ENCODE measurements at regions not wholly inside any gene's neighbourhood (a gene's known extent, or its start where the extent isn't known, plus 50 kb on each side); places are given as distances from the start of the nearest gene placed in this dataset.

DNA sequence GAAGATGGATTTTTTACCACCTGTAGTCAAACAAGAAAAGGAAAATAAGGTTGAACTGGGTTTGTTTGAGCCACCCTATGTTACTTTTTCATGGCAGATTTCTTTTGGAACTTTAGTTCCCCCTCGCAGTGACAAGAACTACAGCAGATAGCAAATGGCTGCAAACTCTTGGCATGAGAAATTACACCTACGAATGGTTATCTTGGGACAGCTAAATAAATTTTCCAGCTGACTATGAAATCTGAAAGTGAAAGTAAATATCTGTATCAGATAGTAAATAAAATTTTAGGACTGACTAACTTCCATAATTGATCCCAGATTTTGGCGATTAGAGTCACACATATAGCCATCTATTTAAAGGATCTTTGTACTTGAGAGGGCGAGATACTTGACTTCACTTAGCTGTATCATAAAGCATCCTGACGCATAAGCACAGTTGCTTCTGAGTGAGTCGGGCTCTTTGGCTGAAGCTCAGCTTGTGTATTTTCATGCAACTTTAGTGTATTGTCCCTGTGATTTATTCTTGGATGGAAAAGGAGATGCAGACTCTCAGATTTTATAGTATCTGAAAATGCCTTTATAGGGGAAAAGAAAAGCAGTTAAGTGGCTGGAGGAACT is 125.3 kb upstream of the B3GAT2 start:
- no peak for TF ChIP-seq CTCF (IDR thresholded peaks at IDR 0.05)

DNA sequence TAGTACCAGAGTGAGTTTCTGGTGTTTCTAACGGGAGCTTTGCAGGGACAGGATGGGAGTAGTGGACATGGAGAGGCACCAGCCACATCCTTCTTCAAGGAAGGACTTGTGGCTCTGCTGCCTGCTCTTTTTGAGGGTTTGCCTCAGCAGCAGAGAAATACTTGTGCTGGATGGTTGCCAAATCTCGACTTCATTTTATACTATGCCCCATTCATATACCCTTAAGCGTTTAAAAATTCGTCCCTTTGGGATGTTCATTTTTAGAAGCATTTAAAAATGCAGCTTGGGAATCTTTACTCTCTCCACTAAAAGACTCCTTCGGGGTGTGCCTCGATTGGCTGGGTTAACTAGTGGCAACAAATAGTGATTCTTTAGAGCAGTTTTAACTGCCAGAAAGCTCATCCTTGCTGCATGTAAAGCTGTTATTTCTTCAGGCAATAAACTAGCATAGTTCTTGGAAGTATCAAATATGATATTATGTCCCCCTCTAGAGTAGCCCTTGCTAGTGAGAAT is 126.5 kb upstream of the B3GAT2 start:
- TF ChIP-seq CTCF (IDR thresholded peaks at IDR 0.05), result no peak

GRCh38 chr6:71088166-71088565 is 131.3 kb upstream of the B3GAT2 start:
- TF ChIP-seq CTCF (IDR thresholded peaks at IDR 0.05), result no peak

DNA sequence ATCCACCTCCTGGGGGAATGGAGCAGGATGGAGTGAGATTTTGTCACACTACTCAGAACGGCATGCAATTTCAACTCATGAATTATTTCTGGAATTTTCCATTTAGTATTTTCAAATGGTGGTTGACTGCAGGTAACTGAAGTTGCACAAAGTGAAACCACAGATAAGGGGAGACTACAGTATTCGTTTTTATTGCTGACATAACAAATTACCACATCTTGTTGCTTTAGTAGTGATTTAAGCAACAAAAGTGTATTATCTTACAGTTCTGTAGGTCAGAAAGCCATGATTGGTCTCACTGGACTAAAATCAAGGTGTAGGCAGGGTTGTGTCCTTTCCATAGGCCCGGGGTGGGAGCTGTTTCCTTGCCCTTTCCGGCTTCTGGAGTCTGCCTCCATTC is 133.4 kb upstream of the B3GAT2 start:
- TF ChIP-seq CTCF (IDR thresholded peaks at IDR 0.05), result no peak

DNA sequence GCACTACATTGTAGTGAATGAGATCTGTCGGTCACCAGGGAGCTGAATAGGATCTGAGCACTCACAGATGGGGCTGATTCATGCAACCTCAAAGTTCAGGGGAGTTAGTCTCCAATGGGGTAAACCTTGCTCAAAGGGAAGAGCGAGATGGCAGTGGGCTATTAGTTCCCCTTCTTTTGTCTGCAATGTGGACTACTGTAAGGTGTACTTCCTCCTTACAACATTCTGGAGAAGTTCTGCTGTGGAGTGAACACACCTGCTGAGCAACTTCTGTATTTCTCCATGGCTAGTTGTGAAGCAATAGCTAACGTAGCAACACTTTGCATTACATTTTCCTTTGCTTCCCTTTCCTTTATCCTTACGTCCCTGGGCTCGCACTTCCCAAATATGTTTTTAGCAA is 134.3 kb upstream of the B3GAT2 start:
- no peak for TF ChIP-seq CTCF (IDR thresholded peaks at IDR 0.05)

GRCh38 chr6:71091956-71092355 is 135.1 kb upstream of the B3GAT2 start:
- TF ChIP-seq CTCF (IDR thresholded peaks at IDR 0.05), result no peak

- no peak for TF ChIP-seq CTCF (IDR thresholded peaks at IDR 0.05)
Observed at GRCh38 chr6:71099649-71100048, 142.8 kb upstream of the B3GAT2 start.

- TF ChIP-seq CTCF (IDR thresholded peaks at IDR 0.05), result no peak
Observed at GRCh38 chr6:71103130-71103529, 146.3 kb upstream of the B3GAT2 start.

Data from LNCAP (cell line).